Tibial nerve (tissue), 3 donors: ENCODE measurements at regions not wholly inside any gene's neighbourhood (a gene's known extent, or its start where the extent isn't known, plus 50 kb on each side); places are given as distances from the start of the nearest gene placed in this dataset.

Experiments
- CTCF ChIP-seq, 5 experiments: fragments of 200-600 bp in 3 of 5; fragments of 450-650 bp in 2 of 5; sonication (generic) in 3 of 5; IDR thresholded peaks; one replicate each; pipeline ENCODE4 v1.5.1; 2016 to 2019; ENCODE audit warnings: antibody characterized with exemption in 5 of 5, mild to moderate bottlenecking in 3 of 5, moderate library complexity in 2 of 5
- POLR2A ChIP-seq, 2 donors: fragments of 450-650 bp; IDR thresholded peaks; one replicate each; pipeline ENCODE4 v1.6.1; 2017; ENCODE audit warnings: antibody characterized with exemption in 2 of 2, mild to moderate bottlenecking in 2 of 2, moderate library complexity in 2 of 2

DNA sequence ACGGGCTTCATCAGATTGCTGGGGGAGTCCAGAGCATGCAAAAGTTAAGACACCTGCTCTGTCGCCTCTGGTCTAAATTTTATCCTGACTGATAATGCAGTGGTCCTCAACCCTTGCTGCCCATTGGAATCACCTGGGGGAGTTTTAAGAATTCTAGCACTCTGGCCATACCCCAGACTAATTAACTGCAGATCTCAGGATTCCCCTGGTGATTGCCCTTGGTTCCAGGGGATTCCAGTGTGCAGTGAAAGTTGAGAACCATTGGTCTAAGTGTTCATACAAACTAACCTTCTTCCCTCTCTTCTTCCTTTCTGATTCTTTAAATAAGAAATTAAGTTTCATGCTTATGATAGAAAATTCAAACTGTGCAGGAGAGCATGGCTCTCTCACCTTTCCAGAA is 105.7 kb upstream of the MGAT5 start:
- no peak for TF ChIP-seq CTCF (IDR thresholded peaks at IDR 0.05)
- no peak for TF ChIP-seq POLR2A (IDR thresholded peaks at IDR 0.05)
